IPS-20b (cell line): ENCODE measurements at regions not wholly inside any gene's neighbourhood (a gene's known extent, or its start where the extent isn't known, plus 50 kb on each side); places are given as distances from the start of the nearest gene placed in this dataset.

ENCODE experiments used
- H3K27ac ChIP-seq: one replicate; pipeline ENCODE4 v1.5.1; 2013; ENCODE audit warnings: low read length
- H3K27me3 ChIP-seq: 2 replicates; pipeline ENCODE4 v1.6.1; 2013; ENCODE audit warnings: mild to moderate bottlenecking, low read length, inconsistent platforms; ENCODE audit not compliant: insufficient read depth
- H3K36me3 ChIP-seq: 2 replicates; pipeline ENCODE4 v1.6.1; 2013; ENCODE audit warnings: low read depth, mild to moderate bottlenecking, inconsistent platforms, low read length, moderate library complexity; ENCODE audit not compliant: insufficient read depth
- H3K4me1 ChIP-seq: 2 replicates; pipeline ENCODE4 v1.6.1; 2013; ENCODE audit warnings: mild to moderate bottlenecking, control low read depth, inconsistent platforms, low read length, moderate library complexity; ENCODE audit not compliant: insufficient read depth
- H3K4me3 ChIP-seq: 2 replicates; pipeline ENCODE4 v1.5.1; 2013; ENCODE audit warnings: mild to moderate bottlenecking, low read length, inconsistent platforms
- H3K9ac ChIP-seq: 2 replicates; pipeline ENCODE4 v1.6.1; 2013; ENCODE audit warnings: low read depth, mild to moderate bottlenecking, inconsistent platforms, low read length, moderate library complexity
- H3K9me3 ChIP-seq: 2 replicates; pipeline ENCODE4 v1.6.1; 2013; ENCODE audit warnings: mild to moderate bottlenecking, low read depth, low read length, inconsistent platforms; ENCODE audit not compliant: insufficient read depth

GRCh38 chr7:16982640-16983350, 101.0 kb upstream of the AGR3 start:
- no peak overlapping the region for H3K9ac ChIP-seq
- no peaks in the 10 kb centered on the region for H3K36me3 ChIP-seq
- no peak overlapping the region for H3K27ac ChIP-seq
- H3K4me3 ChIP-seq, result no peak overlapping the region
- no peaks in the 10 kb centered on the region for H3K27me3 ChIP-seq
- H3K9me3 ChIP-seq, result no peaks in the 10 kb centered on the region
- peaks cover 13% of the 10 kb centered on the region for H3K4me1 ChIP-seq

GRCh38 chr7:16984375-16984774, 102.6 kb upstream of the AGR3 start:
- H3K9me3 ChIP-seq, result no peaks in the 10 kb centered on the region
- H3K4me1 ChIP-seq, result no peaks in the 10 kb centered on the region
- no peak overlapping the region for H3K27ac ChIP-seq
- no peak overlapping the region for H3K4me3 ChIP-seq
- H3K9ac ChIP-seq, result no peak overlapping the region
- H3K27me3 ChIP-seq, result no peaks in the 10 kb centered on the region
- no peaks in the 10 kb centered on the region for H3K36me3 ChIP-seq

- H3K4me1 ChIP-seq, result no peaks in the 10 kb centered on the region
Measured at GRCh38 chr7:16985621-16986020, 103.8 kb upstream of the AGR3 start.

DNA sequence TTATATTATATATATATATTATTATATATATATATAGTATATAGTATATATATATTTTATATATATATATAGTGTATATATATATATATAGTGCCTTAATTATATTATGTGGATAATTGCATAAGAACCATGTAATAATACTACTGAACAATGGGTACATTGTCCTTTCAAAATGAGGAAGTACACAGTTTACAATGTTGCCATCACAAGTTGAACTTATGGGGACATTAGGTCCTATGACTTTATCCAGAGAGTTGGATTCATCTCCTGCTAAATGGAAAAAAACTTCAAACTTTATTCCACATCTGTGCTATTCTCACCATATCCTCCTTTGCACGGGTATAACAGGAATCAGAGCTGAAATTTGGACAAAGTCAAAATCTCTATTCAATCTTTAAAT, 105.0 kb upstream of the AGR3 start:
- Histone ChIP-seq H3K9ac (no peak overlapping the region), H3K4me1 (no peaks in the 10 kb centered on the region), H3K27ac (no peak overlapping the region), H3K4me3 (no peak overlapping the region), H3K36me3 (no peaks in the 10 kb centered on the region), H3K9me3 (no peaks in the 10 kb centered on the region), H3K27me3 (no peaks in the 10 kb centered on the region)

More at GRCh38 chr7:16985621-16986020, 103.8 kb upstream of the AGR3 start:
- Histone ChIP-seq H3K4me3 (no peak overlapping the region), H3K9me3 (no peaks in the 10 kb centered on the region), H3K27me3 (no peaks in the 10 kb centered on the region), H3K36me3 (no peaks in the 10 kb centered on the region), H3K27ac (no peak overlapping the region), H3K9ac (no peak overlapping the region)

DNA sequence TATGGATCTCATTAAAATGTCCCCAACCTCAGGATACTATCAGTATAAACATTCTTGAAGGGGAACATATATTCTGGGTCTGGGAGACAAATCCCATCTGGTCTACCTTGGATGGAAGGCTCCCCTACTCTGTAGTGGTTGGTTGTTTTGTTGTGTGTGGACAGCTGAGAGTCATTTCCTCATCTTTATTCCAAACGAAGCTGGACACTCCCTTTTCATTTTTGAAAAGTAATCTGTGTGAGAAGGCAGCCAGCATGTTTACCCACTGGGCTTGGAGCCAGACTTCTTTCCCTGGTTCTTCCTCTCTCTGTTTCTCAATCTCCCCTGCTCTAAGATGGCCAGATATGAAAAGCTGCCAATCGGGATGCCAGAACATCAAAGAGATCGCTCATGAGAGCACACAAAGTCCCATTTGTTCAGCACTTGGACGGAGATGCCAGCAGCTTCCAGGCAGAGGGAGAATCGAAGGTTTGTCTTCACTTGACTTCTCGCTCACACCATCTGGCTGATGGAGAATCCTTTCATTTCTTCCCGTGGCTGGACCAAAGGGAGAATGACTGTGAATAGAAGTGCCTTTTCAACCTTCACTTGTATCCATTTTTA, 108.1 kb upstream of the AGR3 start:
- H3K27me3 ChIP-seq, result no peaks in the 10 kb centered on the region
- H3K9ac ChIP-seq, result no peak overlapping the region
- H3K4me3 ChIP-seq, result no peak overlapping the region
- H3K9me3 ChIP-seq, result no peaks in the 10 kb centered on the region
- no peaks in the 10 kb centered on the region for H3K4me1 ChIP-seq
- no peaks in the 10 kb centered on the region for H3K36me3 ChIP-seq
- no peak overlapping the region for H3K27ac ChIP-seq

DNA sequence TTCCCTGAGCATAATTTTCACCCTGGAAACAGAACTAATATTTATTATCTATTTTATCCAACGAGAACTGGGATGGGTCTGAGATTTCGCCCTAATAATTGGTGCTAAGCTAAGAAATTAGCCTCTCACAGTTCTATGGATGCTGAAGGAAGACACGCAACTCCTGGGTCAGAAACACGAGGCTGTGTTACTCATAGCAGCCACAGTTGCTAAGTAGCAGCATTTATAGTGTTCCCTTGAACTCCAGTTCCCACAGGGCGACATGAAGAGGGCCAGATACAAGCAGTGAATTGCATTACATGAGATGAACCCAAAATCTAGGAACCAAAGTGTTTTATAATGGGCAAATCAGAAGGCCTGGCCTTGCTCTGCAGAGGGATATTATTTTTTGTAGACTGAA, 109.8 kb upstream of the AGR3 start:
- no peaks in the 10 kb centered on the region for H3K4me1 ChIP-seq
- H3K9me3 ChIP-seq, result no peaks in the 10 kb centered on the region
- no peaks in the 10 kb centered on the region for H3K36me3 ChIP-seq
- H3K9ac ChIP-seq, result no peak overlapping the region
- no peak overlapping the region for H3K4me3 ChIP-seq
- H3K27ac ChIP-seq, result no peak overlapping the region
- no peaks in the 10 kb centered on the region for H3K27me3 ChIP-seq

- Histone ChIP-seq H3K9me3 (no peaks in the 10 kb centered on the region), H3K27ac (no peak overlapping the region), H3K4me1 (no peaks in the 10 kb centered on the region), H3K9ac (no peak overlapping the region), H3K4me3 (no peak overlapping the region), H3K27me3 (no peaks in the 10 kb centered on the region), H3K36me3 (no peaks in the 10 kb centered on the region)
Measured at GRCh38 chr7:16993543-16993942, 111.8 kb upstream of the AGR3 start.

DNA sequence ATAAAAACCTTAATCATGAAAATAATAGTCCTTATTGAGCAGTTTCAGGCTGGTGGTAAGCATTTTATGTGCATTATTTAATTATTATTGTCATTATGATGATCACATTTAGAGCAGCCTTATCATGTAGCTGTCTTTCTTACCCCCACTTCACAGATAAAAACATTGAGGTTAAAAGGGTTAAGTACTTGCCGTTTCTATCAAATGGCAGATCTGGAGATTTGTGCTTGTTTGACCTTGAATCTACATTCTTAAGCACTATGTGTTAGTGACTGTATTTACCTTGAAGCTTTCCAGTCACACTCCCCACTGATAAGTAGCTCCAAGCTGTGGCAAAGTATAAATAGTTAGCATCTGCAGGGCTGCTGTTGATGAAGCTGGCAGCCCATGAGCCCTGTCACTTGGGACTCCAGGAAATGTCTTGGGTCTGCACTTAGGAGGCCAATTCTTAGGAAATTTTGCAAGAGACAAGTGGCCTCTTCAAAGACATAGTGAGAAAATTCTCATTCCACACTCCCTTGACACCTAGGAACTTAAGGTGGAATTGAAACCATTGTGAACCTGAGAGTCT, 116.8 kb upstream of the AGR3 start:
- Histone ChIP-seq H3K9me3 (no peaks in the 10 kb centered on the region), H3K4me1 (no peaks in the 10 kb centered on the region), H3K27ac (no peak overlapping the region), H3K36me3 (no peaks in the 10 kb centered on the region), H3K9ac (no peak overlapping the region), H3K4me3 (no peak overlapping the region), H3K27me3 (no peaks in the 10 kb centered on the region)

- no peak overlapping the region for H3K27ac ChIP-seq
- no peaks in the 10 kb centered on the region for H3K36me3 ChIP-seq
- H3K4me1 ChIP-seq, result no peaks in the 10 kb centered on the region
- H3K27me3 ChIP-seq, result no peaks in the 10 kb centered on the region
- H3K4me3 ChIP-seq, result no peak overlapping the region
- H3K9me3 ChIP-seq, result no peaks in the 10 kb centered on the region
- H3K9ac ChIP-seq, result no peak overlapping the region
Measured at GRCh38 chr7:16999541-17000267, 117.9 kb upstream of the AGR3 start.

DNA sequence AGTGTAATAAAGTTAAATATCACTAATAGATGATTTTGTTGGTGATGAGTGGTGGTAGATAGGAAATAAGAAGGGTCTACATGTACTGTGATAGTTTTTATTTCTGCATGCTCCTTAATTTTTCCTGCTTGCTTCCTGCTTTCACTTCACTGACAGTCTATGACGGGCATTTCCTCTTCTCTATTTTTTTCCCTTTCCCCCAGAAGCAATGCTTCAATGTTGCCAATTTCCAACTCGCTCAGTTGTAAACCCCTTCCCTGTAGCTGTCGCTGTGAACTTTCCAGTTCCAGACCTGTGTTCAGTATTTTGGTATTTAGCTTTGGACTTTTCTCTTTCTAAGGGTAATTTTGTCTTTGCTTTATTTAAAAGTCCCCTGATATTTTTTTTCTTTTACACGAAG, 123.5 kb upstream of the AGR3 start:
- Histone ChIP-seq H3K36me3 (no peaks in the 10 kb centered on the region), H3K4me1 (no peaks in the 10 kb centered on the region), H3K27me3 (no peaks in the 10 kb centered on the region), H3K27ac (no peak overlapping the region), H3K4me3 (no peak overlapping the region), H3K9ac (no peak overlapping the region), H3K9me3 (no peaks in the 10 kb centered on the region)

- Histone ChIP-seq H3K9me3 (no peaks in the 10 kb centered on the region), H3K9ac (no peak overlapping the region), H3K4me1 (no peaks in the 10 kb centered on the region), H3K27me3 (no peaks in the 10 kb centered on the region), H3K27ac (no peak overlapping the region), H3K36me3 (no peaks in the 10 kb centered on the region), H3K4me3 (no peak overlapping the region)
Measured at GRCh38 chr7:17007841-17008240, 126.1 kb upstream of the AGR3 start.
